ENCODE measurements at regions not wholly inside any gene's neighbourhood (a gene's known extent, or its start where the extent isn't known, plus 50 kb on each side); places are given as distances from the start of the nearest gene placed in this dataset.

DNA sequence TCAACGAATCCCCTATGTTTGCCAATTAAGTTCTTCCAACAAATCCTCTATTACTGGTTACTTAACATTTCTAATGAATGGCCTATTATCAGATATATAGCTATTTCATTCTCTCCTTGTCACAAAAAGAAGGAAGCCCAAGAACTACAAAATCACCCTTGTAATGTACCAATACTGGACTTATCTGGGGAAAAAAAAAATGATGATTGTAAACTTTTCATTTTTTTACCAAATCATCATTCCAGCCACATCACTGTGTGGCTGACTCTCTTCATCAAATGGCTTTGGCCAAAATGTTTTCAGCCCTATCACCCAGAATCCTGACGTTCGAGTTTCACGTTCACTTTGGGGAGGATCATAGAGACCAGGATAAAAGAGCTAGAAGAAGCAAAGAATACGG is 216.7 kb downstream of the ACTL7B start:
- TF ChIP-seq, protein P1, sequence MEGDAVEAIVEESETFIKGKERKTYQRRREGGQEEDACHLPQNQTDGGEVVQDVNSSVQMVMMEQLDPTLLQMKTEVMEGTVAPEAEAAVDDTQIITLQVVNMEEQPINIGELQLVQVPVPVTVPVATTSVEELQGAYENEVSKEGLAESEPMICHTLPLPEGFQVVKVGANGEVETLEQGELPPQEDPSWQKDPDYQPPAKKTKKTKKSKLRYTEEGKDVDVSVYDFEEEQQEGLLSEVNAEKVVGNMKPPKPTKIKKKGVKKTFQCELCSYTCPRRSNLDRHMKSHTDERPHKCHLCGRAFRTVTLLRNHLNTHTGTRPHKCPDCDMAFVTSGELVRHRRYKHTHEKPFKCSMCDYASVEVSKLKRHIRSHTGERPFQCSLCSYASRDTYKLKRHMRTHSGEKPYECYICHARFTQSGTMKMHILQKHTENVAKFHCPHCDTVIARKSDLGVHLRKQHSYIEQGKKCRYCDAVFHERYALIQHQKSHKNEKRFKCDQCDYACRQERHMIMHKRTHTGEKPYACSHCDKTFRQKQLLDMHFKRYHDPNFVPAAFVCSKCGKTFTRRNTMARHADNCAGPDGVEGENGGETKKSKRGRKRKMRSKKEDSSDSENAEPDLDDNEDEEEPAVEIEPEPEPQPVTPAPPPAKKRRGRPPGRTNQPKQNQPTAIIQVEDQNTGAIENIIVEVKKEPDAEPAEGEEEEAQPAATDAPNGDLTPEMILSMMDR (IDR thresholded peaks at IDR 0.05; ENCODE audit: insufficient read depth, low read depth, low read length): no peak
- TF ChIP-seq EZH2 (IDR thresholded peaks at IDR 0.05; ENCODE audit: insufficient read depth, low read length): no peak

Measured in astrocyte (in vitro differentiated cells and primary cell).